HepG2 (cell line): ENCODE measurements at regions not wholly inside any gene's neighbourhood (a gene's known extent, or its start where the extent isn't known, plus 50 kb on each side); places are given as distances from the start of the nearest gene placed in this dataset.

Experiments used
- ATAC-seq: fragments of 200-7000 bp; cut with Tn5 transposase; 3 replicates; pipeline ENCODE4 v1.9.1; 2020; ENCODE audit warnings: mild to moderate bottlenecking, moderate library complexity
- BruUV-seq: library from RNA; stranded (reverse); fragments of 400-500 nt; replicated peaks from 2 replicates; lab custom pipeline; 2021; lab: Mats Ljungman, UMichigan
- CTCF ChIA-PET: fragments of 300-600 bp; formaldehyde crosslinking; extraction: SDS; loops from one replicate; lab custom pipeline; 2021; ENCODE audit warnings: low total read pairs, inconsistent platforms, low intra/inter-chr PET ratio; lab: Yijun Ruan, JAX
- POLR2A ChIA-PET: fragments of 350-600 bp; sonication (Branson Sonifier 250); formaldehyde crosslinking; loops from one replicate; lab custom pipeline; 2020; ENCODE audit warnings: antibody characterized with exemption, inconsistent platforms; lab: Yijun Ruan, JAX
- DNase-seq: peaks from one replicate; pipeline ENCODE4 v3.0.0-alpha.2; 2015; ENCODE audit warnings: low spot score
- FAIRE-seq: peaks from 3 replicates; lab custom pipeline; 2011; peaks lifted over from hg19 to GRCh38; lab: Jason Lieb, UNC
- H2AFZ ChIP-seq: one replicate; pipeline ENCODE4 v1.6.1; 2011; ENCODE audit warnings: low read length, inconsistent platforms
- H3K27ac ChIP-seq: fragments of 300-600 bp; 3 replicates; pipeline ENCODE4 v1.8.0; 2011; ENCODE audit warnings: mixed run types, mild to moderate bottlenecking, mixed read lengths, low read length, inconsistent platforms; ENCODE audit not compliant: insufficient read depth; ENCODE audit errors: extremely low read length
- H3K27me3 ChIP-seq, 2 experiments: fragments of 200-600 bp in 1 of 2; 2 replicates in 1 of 2; 3 replicates in 1 of 2; pipeline versions ENCODE4 v1.6.0 to v1.8.0; 2011; ENCODE audit warnings: low read length in 2 of 2, mild to moderate bottlenecking in 2 of 2, moderate library complexity in 2 of 2, inconsistent platforms in 1 of 2; ENCODE audit not compliant: insufficient read depth in 2 of 2, control insufficient read depth in 1 of 2
- H3K36me3 ChIP-seq, 2 experiments: fragments of 200-600 bp in 1 of 2; replicated peaks in 1 of 2; 2 replicates in 1 of 2; 3 replicates in 1 of 2; pipeline versions ENCODE4 v1.5.1 to v1.8.0; 2011; ENCODE audit warnings: low read length in 2 of 2, inconsistent platforms in 1 of 2; ENCODE audit not compliant: insufficient read depth in 2 of 2, control insufficient read depth in 1 of 2
- H3K4me1 ChIP-seq: 2 replicates; pipeline ENCODE4 v1.5.1; 2012; ENCODE audit warnings: low read length, inconsistent platforms; ENCODE audit not compliant: insufficient read depth
- H3K4me2 ChIP-seq: 2 replicates; pipeline ENCODE4 v1.6.0; 2011; ENCODE audit warnings: low read depth, low read length, inconsistent platforms
- H3K4me3 ChIP-seq, 3 experiments: fragments of 200-600 bp in 1 of 3; sonication (generic), shearing (Covaris generic) in 1 of 3; replicated peaks in 1 of 3; 2 replicates each; pipeline ENCODE4 v1.5.1; 2011 to 2016; ENCODE audit warnings: low read length in 3 of 3, inconsistent platforms in 2 of 3, low read depth in 2 of 3, mild to moderate bottlenecking in 2 of 3, control low read depth in 1 of 3, mixed read lengths in 1 of 3; ENCODE audit not compliant: insufficient read depth in 1 of 3
- H3K79me2 ChIP-seq: one replicate; pipeline ENCODE4 v1.6.1; 2011; ENCODE audit warnings: low read length, inconsistent platforms; ENCODE audit not compliant: insufficient read depth
- H3K9ac ChIP-seq: 2 replicates; pipeline ENCODE4 v1.6.0; 2011; ENCODE audit warnings: mild to moderate bottlenecking, low read depth, low read length, inconsistent platforms; ENCODE audit not compliant: insufficient read depth
- H3K9me3 ChIP-seq: 2 replicates; pipeline ENCODE4 v1.5.1; 2012; ENCODE audit warnings: mild to moderate bottlenecking, low read length
- H4K20me1 ChIP-seq: 2 replicates; pipeline ENCODE4 v1.6.0; 2011; ENCODE audit warnings: inconsistent platforms, mild to moderate bottlenecking, low read length, moderate library complexity; ENCODE audit not compliant: insufficient read depth
- CC2D1A ChIP-seq: sonication (generic); formaldehyde crosslinking; IDR thresholded peaks from 2 replicates; pipeline ENCODE4 v1.8.1; 2023; ENCODE audit warnings: mild to moderate bottlenecking, missing genetic modification reagents
- HNRNPUL1 ChIP-seq: fragments of 200-400 bp; formaldehyde crosslinking; IDR thresholded peaks from 2 replicates; pipeline ENCODE4 v1.6.1; 2017; ENCODE audit warnings: low read depth, mild to moderate bottlenecking, low read length, moderate library complexity
- IRX3 ChIP-seq: sonication (generic); formaldehyde crosslinking; IDR thresholded peaks from 2 replicates; pipeline ENCODE4 v1.8.1; 2023; ENCODE audit warnings: mild to moderate bottlenecking, low read depth, missing genetic modification reagents, borderline replicate concordance
- KLF9 ChIP-seq: IDR thresholded peaks from 2 replicates; pipeline ENCODE4 v1.6.1; 2016; ENCODE audit warnings: low read depth
- NFE2L1 ChIP-seq: sonication (generic); formaldehyde crosslinking; IDR thresholded peaks from 2 replicates; pipeline ENCODE4 v1.4.0; 2020; ENCODE audit warnings: missing genetic modification reagents, mild to moderate bottlenecking, borderline replicate concordance
- NFKB2 ChIP-seq: sonication (generic); formaldehyde crosslinking; IDR thresholded peaks from 2 replicates; pipeline ENCODE4 v1.4.0; 2020; ENCODE audit warnings: missing genetic modification reagents, borderline replicate concordance
- NR1H2 ChIP-seq: sonication (generic); formaldehyde crosslinking; IDR thresholded peaks from 2 replicates; pipeline ENCODE4 v1.8.1; 2022; ENCODE audit warnings: low read depth, missing genetic modification reagents, borderline replicate concordance
- POLR2AphosphoS2 ChIP-seq: IDR thresholded peaks from 2 replicates; pipeline ENCODE4 v1.6.1; 2011; ENCODE audit warnings: low read depth, low read length, improper control_type of control experiment
- RNF2 ChIP-seq: fragments of 450-650 bp; conservative IDR thresholded peaks from 2 replicates; pipeline ENCODE4 v1.6.1; 2016; ENCODE audit warnings: low read depth
- SNAPC4 ChIP-seq: sonication (generic); formaldehyde crosslinking; IDR thresholded peaks from 2 replicates; pipeline ENCODE4 v1.4.0; 2020; ENCODE audit warnings: mild to moderate bottlenecking, missing genetic modification reagents
- TCF7L2 ChIP-seq: IDR thresholded peaks from 2 replicates; pipeline ENCODE4 v1.6.1; 2011; ENCODE audit warnings: mild to moderate bottlenecking, low read depth, low read length, moderate library complexity
- TEF ChIP-seq: sonication (generic); formaldehyde crosslinking; IDR thresholded peaks from 2 replicates; pipeline ENCODE4 v1.5.0; 2020; ENCODE audit warnings: missing genetic modification reagents
- ZNF343 ChIP-seq: sonication (generic); formaldehyde crosslinking; IDR thresholded peaks from 2 replicates; pipeline ENCODE4 v1.4.0; 2020; ENCODE audit warnings: mild to moderate bottlenecking, missing genetic modification reagents
- ZNF496 ChIP-seq: sonication (generic); formaldehyde crosslinking; IDR thresholded peaks from 2 replicates; pipeline ENCODE4 v1.8.1; 2023; ENCODE audit warnings: mild to moderate bottlenecking, moderate library complexity, missing genetic modification reagents; ENCODE audit not compliant: insufficient replicate concordance
- ZSCAN31 ChIP-seq: sonication (generic); formaldehyde crosslinking; IDR thresholded peaks from 2 replicates; pipeline ENCODE4 v1.5.0; 2020; ENCODE audit warnings: low read depth, mild to moderate bottlenecking, missing genetic modification reagents
- WGBS: methylation state at CpG from one replicate; pipeline ENCODE4 v1.1.6; 2017; ENCODE audit warnings: low lambda C conversion rate; 5-methylcytosine and 5-hydroxymethylcytosine counted together
- in situ Hi-C: cut with HindIII; loops from 2 replicates; pipeline ENCODE4 v1.10.0; 2017; ENCODE audit warnings: low pct_unique_long_range_greater_than_20kb; ENCODE audit not compliant: extremely low pct_ligation_motif_present
- intact Hi-C: fragments of 100-400 bp; cut with micrococcal nuclease; formaldehyde crosslinking; loops from one replicate; pipeline ENCODE4 v1.10.0; 2022; ENCODE audit not compliant: unreplicated experiment

- no peak for TF ChIP-seq SNAPC4 (CRISPR knock-in tag)
Observed at GRCh38 chr10:108090476-108091215, 926.1 kb upstream of the SORCS1 start (continued).

- Histone ChIP-seq H3K4me3 (no peak overlapping the region), H3K4me1 (no peaks in the 10 kb centered on the region), H3K36me3 (no peaks in the 10 kb centered on the region), H3K9me3 (peaks cover 73% of the 10 kb centered on the region), H3K79me2 (no peaks in the 10 kb centered on the region), H4K20me1 (no peaks in the 10 kb centered on the region), H3K27me3 (no peaks in the 10 kb centered on the region), H3K9ac (no peak overlapping the region), H3K4me2 (no peak overlapping the region), H2AFZ (no peak overlapping the region), H3K27ac (no peak overlapping the region)
- ChIA-PET POLR2A (no interaction called here), CTCF (no interaction called here)
- ATAC-seq: no peak
- intact Hi-C loops (no loop called here), in situ Hi-C loops (no loop called here)
- no peak for FAIRE-seq
- no peak for DNase-seq
- BruUV-seq: no TSS peak
- 39% methylated on average over 1 of the region's 1 CpG for WGBS
- no peak for TF ChIP-seq CC2D1A (CRISPR knock-in tag)
- TF ChIP-seq RNF2: no peak
- TF ChIP-seq NFKB2: no peak
- TF ChIP-seq ZNF496 (CRISPR knock-in tag): no peak
- TF ChIP-seq HNRNPUL1: no peak
- TF ChIP-seq KLF9 (CRISPR knock-in tag): no peak
- TF ChIP-seq IRX3 (CRISPR knock-in tag): no peak
- no peak for TF ChIP-seq ZSCAN31 (CRISPR knock-in tag)
- no peak for TF ChIP-seq TEF (CRISPR knock-in tag)
- no peak for TF ChIP-seq NFE2L1
- TF ChIP-seq NR1H2: no peak
- TF ChIP-seq ZNF343 (CRISPR knock-in tag): no peak
- no peak for TF ChIP-seq TCF7L2
- TF ChIP-seq POLR2AphosphoS2: no peak
Observed at GRCh38 chr10:108086502-108086901, 922.0 kb upstream of the SORCS1 start.
